Left ventricle myocardium inferior (tissue), 1 donor: ENCODE measurements at regions not wholly inside any gene's neighbourhood (a gene's known extent, or its start where the extent isn't known, plus 50 kb on each side); places are given as distances from the start of the nearest gene placed in this dataset.

ENCODE experiments used
- DNase-seq: peaks from one replicate; pipeline ENCODE4 v3.0.0-alpha.2; 2020
- H3K27ac ChIP-seq: fragments of 200-600 bp; replicated peaks from 2 replicates; pipeline ENCODE4 v1.8.0; 2021
- H3K27me3 ChIP-seq: fragments of 200-600 bp; 2 replicates; pipeline ENCODE4 v1.8.0; 2021; ENCODE audit warnings: low read depth
- H3K36me3 ChIP-seq: fragments of 200-600 bp; 2 replicates; pipeline ENCODE4 v1.8.0; 2021
- H3K4me1 ChIP-seq: fragments of 200-600 bp; 2 replicates; pipeline ENCODE4 v1.8.0; 2021
- H3K4me3 ChIP-seq: fragments of 200-600 bp; 2 replicates; pipeline ENCODE4 v1.8.0; 2021; ENCODE audit warnings: mild to moderate bottlenecking, moderate library complexity
- H3K9me3 ChIP-seq: fragments of 200-600 bp; replicated peaks from 2 replicates; pipeline ENCODE4 v1.8.0; 2021
- intact Hi-C: fragments of 100-400 bp; cut with micrococcal nuclease; formaldehyde crosslinking; loops from one replicate; pipeline ENCODE4 v1.11.0; 2022
- TF ChIP-seq, protein P1 (sequence below): fragments of 200-600 bp; IDR thresholded peaks from 2 replicates; pipeline ENCODE4 v1.8.0; 2021; ENCODE audit warnings: antibody characterized with exemption, mild to moderate bottlenecking, borderline replicate concordance
- donor health status: DM: no; HTN: yes; CAD: no; lungs with severe emphysema.

DNA sequence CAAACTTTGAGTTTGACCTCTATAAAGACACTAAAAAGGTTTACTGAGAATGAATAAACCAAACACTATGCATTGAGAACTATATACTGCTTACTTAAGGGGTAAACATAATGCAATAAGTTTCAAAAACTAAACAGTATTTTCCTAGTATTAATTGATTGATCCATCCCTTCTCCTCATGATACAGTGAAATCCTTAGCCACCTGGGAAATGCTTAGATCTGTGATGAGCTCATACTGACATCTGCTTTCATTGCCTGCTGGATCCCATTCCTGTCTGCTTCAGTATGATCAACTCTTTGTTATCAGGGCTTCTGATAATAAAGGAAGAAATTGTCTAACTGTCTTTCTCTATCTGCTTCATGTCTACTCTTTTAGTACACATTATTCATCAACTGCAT lies 74.9 kb upstream of the UBE2E3 start:
- no peak overlapping the region for H3K27ac ChIP-seq
- TF ChIP-seq, protein P1, sequence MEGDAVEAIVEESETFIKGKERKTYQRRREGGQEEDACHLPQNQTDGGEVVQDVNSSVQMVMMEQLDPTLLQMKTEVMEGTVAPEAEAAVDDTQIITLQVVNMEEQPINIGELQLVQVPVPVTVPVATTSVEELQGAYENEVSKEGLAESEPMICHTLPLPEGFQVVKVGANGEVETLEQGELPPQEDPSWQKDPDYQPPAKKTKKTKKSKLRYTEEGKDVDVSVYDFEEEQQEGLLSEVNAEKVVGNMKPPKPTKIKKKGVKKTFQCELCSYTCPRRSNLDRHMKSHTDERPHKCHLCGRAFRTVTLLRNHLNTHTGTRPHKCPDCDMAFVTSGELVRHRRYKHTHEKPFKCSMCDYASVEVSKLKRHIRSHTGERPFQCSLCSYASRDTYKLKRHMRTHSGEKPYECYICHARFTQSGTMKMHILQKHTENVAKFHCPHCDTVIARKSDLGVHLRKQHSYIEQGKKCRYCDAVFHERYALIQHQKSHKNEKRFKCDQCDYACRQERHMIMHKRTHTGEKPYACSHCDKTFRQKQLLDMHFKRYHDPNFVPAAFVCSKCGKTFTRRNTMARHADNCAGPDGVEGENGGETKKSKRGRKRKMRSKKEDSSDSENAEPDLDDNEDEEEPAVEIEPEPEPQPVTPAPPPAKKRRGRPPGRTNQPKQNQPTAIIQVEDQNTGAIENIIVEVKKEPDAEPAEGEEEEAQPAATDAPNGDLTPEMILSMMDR = no peak
- intact Hi-C loops = no loop called here
- H3K36me3 ChIP-seq = no peaks in the 10 kb centered on the region
- H3K4me1 ChIP-seq = no peaks in the 10 kb centered on the region
- H3K4me3 ChIP-seq = no peak overlapping the region
- no peak for DNase-seq
- no peaks in the 10 kb centered on the region for H3K27me3 ChIP-seq
- no peaks in the 10 kb centered on the region for H3K9me3 ChIP-seq

DNA sequence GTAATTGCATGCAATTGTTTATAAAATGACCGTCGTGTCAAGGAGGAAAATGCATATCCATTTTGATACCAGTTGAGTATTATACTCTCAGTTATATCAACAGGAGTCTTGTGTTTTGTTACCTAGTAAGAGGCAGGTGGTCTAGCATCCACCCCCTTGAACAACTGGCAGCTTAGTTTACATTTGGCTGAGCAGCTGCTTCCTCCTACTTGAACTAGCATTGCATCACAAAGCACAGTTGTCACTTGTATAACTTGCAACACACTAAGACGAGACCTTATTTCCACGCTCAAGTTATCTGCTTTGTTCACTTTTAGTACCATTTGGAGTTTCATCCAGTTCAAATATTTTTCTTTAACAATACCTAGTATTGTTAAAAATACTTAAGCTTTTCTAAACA lies 75.4 kb upstream of the UBE2E3 start:
- Histone ChIP-seq H3K36me3 (no peaks in the 10 kb centered on the region), H3K9me3 (no peaks in the 10 kb centered on the region), H3K27ac (no peak overlapping the region), H3K27me3 (no peaks in the 10 kb centered on the region), H3K4me1 (no peaks in the 10 kb centered on the region), H3K4me3 (no peak overlapping the region)
- no peak for DNase-seq
- intact Hi-C loops = no loop called here
- TF ChIP-seq, protein P1 = no peak

DNA sequence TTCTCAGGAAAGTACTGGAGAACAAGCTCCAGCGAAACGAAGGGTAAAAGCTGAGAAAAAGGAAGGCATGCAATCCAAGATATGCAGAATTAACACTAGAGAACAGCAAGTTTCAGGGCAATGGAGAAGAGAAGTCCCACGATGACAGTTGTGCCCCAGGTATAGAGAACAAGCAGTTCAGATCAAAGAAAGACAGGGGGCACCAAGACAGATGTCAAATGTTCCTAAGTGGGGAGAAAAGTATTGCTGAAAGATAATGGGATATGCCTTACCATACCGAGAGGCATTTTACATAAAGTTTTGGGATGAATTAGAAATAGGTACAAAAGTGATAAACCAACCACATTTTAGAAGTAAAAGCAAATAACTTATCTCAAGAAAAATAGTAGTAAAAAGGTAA lies 79.1 kb upstream of the UBE2E3 start:
- TF ChIP-seq, protein P1 = no peak
- Histone ChIP-seq H3K4me1 (no peaks in the 10 kb centered on the region), H3K27me3 (no peaks in the 10 kb centered on the region), H3K27ac (no peak overlapping the region), H3K36me3 (no peaks in the 10 kb centered on the region), H3K9me3 (no peaks in the 10 kb centered on the region), H3K4me3 (no peak overlapping the region)
- no peak for DNase-seq
- intact Hi-C loops = no loop called here

DNA sequence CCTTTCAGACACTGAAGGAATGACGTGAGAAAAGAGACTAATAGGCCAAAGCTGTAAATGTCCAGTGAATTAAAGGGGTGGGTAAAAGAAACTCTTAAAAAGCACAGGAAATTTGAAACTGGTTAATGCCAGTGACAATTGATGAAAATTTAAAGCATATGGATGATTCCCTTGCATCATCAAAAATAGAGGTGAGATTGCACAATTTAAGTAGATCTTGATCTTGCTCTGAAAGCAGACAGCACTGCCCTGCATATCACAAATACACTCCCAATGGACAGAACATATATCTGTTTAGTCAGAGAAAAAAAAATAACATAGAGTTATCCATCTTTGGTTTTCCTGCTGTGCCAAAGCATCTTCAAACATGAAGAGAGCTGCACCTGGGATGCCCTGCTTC lies 86.7 kb upstream of the UBE2E3 start:
- H3K9me3 ChIP-seq = no peaks in the 10 kb centered on the region
- H3K4me3 ChIP-seq = no peak overlapping the region
- H3K27ac ChIP-seq = no peak overlapping the region
- TF ChIP-seq, protein P1 = no peak
- no peak for DNase-seq
- H3K4me1 ChIP-seq = no peaks in the 10 kb centered on the region
- H3K36me3 ChIP-seq = no peaks in the 10 kb centered on the region
- intact Hi-C loops = no loop called here
- H3K27me3 ChIP-seq = no peaks in the 10 kb centered on the region

DNA sequence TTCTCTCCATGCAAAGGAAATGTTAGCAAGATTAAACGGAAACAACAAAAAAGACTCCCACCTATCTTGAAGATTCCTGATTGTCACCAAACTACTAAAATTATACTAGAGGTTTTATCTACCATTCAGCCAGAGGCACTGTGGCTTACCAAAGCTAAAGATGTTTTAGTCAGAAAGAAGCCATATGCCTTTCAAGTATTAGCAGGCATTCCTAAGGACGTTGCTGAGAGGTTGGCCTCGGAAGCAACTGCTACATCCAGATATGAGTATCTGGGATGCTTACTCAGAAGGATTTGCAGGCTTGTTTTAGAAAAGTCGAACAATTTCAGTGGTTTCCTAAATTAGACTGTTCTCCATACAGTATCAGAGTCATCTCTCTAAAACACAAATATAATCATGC lies 88.3 kb upstream of the UBE2E3 start:
- no peaks in the 10 kb centered on the region for H3K4me1 ChIP-seq
- intact Hi-C loops = no loop called here
- H3K36me3 ChIP-seq = no peaks in the 10 kb centered on the region
- H3K4me3 ChIP-seq = no peak overlapping the region
- TF ChIP-seq, protein P1 = no peak
- no peaks in the 10 kb centered on the region for H3K27me3 ChIP-seq
- no peaks in the 10 kb centered on the region for H3K9me3 ChIP-seq
- no peak overlapping the region for H3K27ac ChIP-seq
- no peak for DNase-seq

DNA sequence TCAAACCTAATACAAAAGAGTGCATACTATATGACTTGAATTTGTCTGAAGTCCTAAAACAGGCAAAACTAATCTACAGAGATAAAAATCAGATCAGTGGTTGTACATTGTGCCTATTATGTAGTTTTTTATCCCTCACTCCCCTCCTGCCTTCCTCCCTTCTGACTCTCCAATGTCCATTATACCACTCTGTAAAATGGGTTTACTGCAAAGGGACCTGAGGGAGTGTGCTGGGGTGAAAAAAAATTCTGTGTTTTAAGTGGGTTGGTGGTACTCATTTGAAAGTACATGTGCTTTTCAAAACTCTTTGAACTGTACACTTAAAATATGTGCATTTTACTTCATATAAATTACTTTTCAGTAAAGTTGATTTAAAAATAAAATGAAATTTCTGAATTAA lies 89.0 kb upstream of the UBE2E3 start:
- Histone ChIP-seq H3K27ac (no peak overlapping the region), H3K9me3 (peaks cover 2% of the 10 kb centered on the region), H3K36me3 (no peaks in the 10 kb centered on the region), H3K27me3 (no peaks in the 10 kb centered on the region), H3K4me1 (no peaks in the 10 kb centered on the region), H3K4me3 (no peak overlapping the region)
- DNase-seq = no peak
- TF ChIP-seq, protein P1 = no peak
- intact Hi-C loops = no loop called here
